A673 (cell line): ENCODE measurements at regions not wholly inside any gene's neighbourhood (a gene's known extent, or its start where the extent isn't known, plus 50 kb on each side); places are given as distances from the start of the nearest gene placed in this dataset.
A peak's percentile ranks its signal among the peaks of the same experiment; 100 is the strongest.

ENCODE experiments used
- BruUV-seq: library from RNA; stranded (reverse); fragments of 400-500 nt; replicated peaks from 2 replicates; lab custom pipeline; 2021; lab: Mats Ljungman, UMichigan
- CTCF ChIA-PET: fragments of 300-600 bp; sonication (Branson Sonifier 250); formaldehyde crosslinking; loops from one replicate; lab custom pipeline; 2022; ENCODE audit warnings: antibody characterized with exemption; lab: Charles Lee
- POLR2A ChIA-PET: fragments of 300-600 bp; sonication (Branson Sonifier 250); formaldehyde crosslinking; loops from one replicate; lab custom pipeline; 2022; ENCODE audit warnings: antibody characterized with exemption; ENCODE audit not compliant: low non-redundant PET; lab: Charles Lee
- DNase-seq: peaks from one replicate; pipeline ENCODE4 v3.0.0-alpha.2; 2015; ENCODE audit warnings: low spot score
- H3K27ac ChIP-seq: fragments of 200-600 bp; sonication (generic); 2 replicates; pipeline ENCODE4 v1.5.1; 2016; ENCODE audit warnings: mixed run types, low read depth, mild to moderate bottlenecking, mixed read lengths, antibody characterized with exemption, low read length; ENCODE audit not compliant: poor library complexity, severe bottlenecking
- H3K27me3 ChIP-seq: fragments of 200-600 bp; sonication (generic); replicated peaks from 2 replicates; pipeline ENCODE4 v1.6.1; 2017; ENCODE audit warnings: mixed run types, low read depth, mild to moderate bottlenecking, mixed read lengths, antibody characterized with exemption, low read length; ENCODE audit not compliant: insufficient read depth, poor library complexity
- H3K36me3 ChIP-seq: fragments of 200-600 bp; sonication (generic); 2 replicates; pipeline ENCODE4 v1.6.1; 2016; ENCODE audit warnings: mixed run types, mild to moderate bottlenecking, mixed read lengths, antibody characterized with exemption, low read length; ENCODE audit not compliant: insufficient read depth, poor library complexity, severe bottlenecking
- H3K4me1 ChIP-seq: fragments of 200-600 bp; sonication (generic); 2 replicates; pipeline ENCODE4 v1.6.1; 2017; ENCODE audit warnings: mixed run types, mild to moderate bottlenecking, mixed read lengths, antibody characterized with exemption, low read length; ENCODE audit not compliant: insufficient read depth, poor library complexity, severe bottlenecking
- H3K4me3 ChIP-seq: fragments of 200-600 bp; sonication (generic); 2 replicates; pipeline ENCODE4 v1.5.1; 2016; ENCODE audit warnings: low read depth, mixed run types, mild to moderate bottlenecking, mixed read lengths, low read length; ENCODE audit not compliant: poor library complexity, severe bottlenecking
- H3K9me3 ChIP-seq: fragments of 200-600 bp; sonication (generic); 2 replicates; pipeline ENCODE4 v1.6.1; 2016; ENCODE audit warnings: mixed run types, low read depth, mild to moderate bottlenecking, mixed read lengths, antibody characterized with exemption, low read length; ENCODE audit not compliant: poor library complexity, severe bottlenecking
- CTCF ChIP-seq: fragments of 300-800, 200-600 bp; sonication (generic); conservative IDR thresholded peaks from 2 replicates; pipeline ENCODE4 v1.5.1; 2017; ENCODE audit warnings: low read depth, mild to moderate bottlenecking, antibody characterized with exemption, low read length, moderate library complexity, mixed read lengths
- EZH2 ChIP-seq: fragments of 200-600 bp; sonication (generic); IDR thresholded peaks from 2 replicates; pipeline ENCODE4 v1.6.1; 2017; ENCODE audit warnings: borderline replicate concordance, low read depth, mild to moderate bottlenecking, mixed read lengths, antibody characterized with exemption, low read length; ENCODE audit not compliant: poor library complexity, severe bottlenecking
- intact Hi-C: fragments of 100-400 bp; cut with micrococcal nuclease; formaldehyde crosslinking; loops from one replicate; pipeline ENCODE4 v1.10.0; 2022; ENCODE audit not compliant: unreplicated experiment

DNA sequence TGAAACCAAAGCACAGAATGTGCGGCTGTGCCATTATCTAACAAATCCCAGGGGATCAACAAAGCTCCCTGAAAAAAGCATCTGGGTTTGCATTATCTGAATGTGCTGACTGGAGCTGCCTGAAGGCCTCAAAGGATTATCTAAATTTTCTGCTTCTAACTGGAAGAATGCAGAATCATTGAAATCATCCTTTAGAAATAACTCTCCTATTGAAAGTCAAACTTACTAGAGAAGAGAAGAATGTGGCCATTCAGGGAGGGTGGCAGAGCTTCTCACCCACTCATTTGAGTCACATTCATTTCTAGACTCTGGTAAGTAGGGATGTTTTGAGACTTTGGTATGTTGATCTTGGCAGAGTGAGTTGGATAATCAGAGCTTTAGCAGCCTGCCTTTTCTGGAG lies 220.6 kb upstream of the RGS6 start:
- Histone ChIP-seq H3K36me3 (peaks cover 9% of the 10 kb centered on the region), H3K27ac (peak overlapping the region; percentile 87), H3K4me3 (no peak overlapping the region), H3K4me1 (peaks cover 41% of the 10 kb centered on the region), H3K27me3 (no peaks in the 10 kb centered on the region), H3K9me3 (no peaks in the 10 kb centered on the region)
- TF ChIP-seq EZH2 = no peak
- no peak for TF ChIP-seq CTCF
- CTCF ChIA-PET = interaction anchor here (0.5 kb wide), 1 partner anchor 85 kb away, joined by 8 read pairs; no protein-coding TSS in a partner anchor
- peak; percentile 92 for DNase-seq
- intact Hi-C loops = loop anchor here (5.0 kb wide), 1 partner anchor 41 kb away; no protein-coding TSS in a partner anchor
- POLR2A ChIA-PET = no interaction called here
- BruUV-seq = no TSS peak

DNA sequence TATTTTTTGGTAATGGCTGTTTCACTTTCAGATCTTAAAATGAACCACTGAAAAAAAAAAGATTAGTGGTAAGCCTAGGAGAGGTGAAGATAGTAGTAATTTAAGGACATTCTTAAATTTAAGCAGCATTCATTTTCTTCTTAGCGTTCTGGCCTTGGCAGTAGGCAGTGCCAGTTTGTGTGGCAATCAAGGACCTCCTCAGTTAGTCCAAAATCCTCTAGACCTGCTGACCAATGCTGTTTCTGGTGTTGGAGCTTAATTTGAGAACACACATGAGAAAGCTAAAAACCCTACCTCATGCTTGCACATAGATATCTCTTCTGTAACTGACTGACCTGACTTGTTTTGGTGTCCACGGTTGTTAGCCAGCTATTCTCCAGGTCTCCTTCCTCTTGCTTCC lies 219.8 kb upstream of the RGS6 start:
- Histone ChIP-seq H3K4me3 (no peak overlapping the region), H3K4me1 (peaks cover 47% of the 10 kb centered on the region), H3K27ac (peak overlapping the region; percentile 87), H3K36me3 (peaks cover 9% of the 10 kb centered on the region), H3K9me3 (no peaks in the 10 kb centered on the region), H3K27me3 (no peaks in the 10 kb centered on the region)
- ChIA-PET POLR2A (no interaction called here), CTCF (no interaction called here)
- intact Hi-C loops = loop anchor here (5.0 kb wide), 1 partner anchor 40 kb away; no protein-coding TSS in a partner anchor
- TF ChIP-seq EZH2 (no peak), CTCF (no peak)
- no TSS peak for BruUV-seq
- DNase-seq = no peak

- Histone ChIP-seq H3K9me3 (no peaks in the 10 kb centered on the region), H3K4me1 (peaks cover 50% of the 10 kb centered on the region), H3K27me3 (no peaks in the 10 kb centered on the region), H3K27ac (peak overlapping the region; percentile 87), H3K4me3 (no peak overlapping the region), H3K36me3 (peaks cover 9% of the 10 kb centered on the region)
- no peak for DNase-seq
- ChIA-PET POLR2A (no interaction called here), CTCF (no interaction called here)
- BruUV-seq = no TSS peak
- no peak for TF ChIP-seq EZH2
- no peak for TF ChIP-seq CTCF
- intact Hi-C loops = loop anchor here (5.0 kb wide), 1 partner anchor 39 kb away; no protein-coding TSS in a partner anchor
These were observed 219.2 kb upstream of the RGS6 start for GRCh38 chr14:71713016-71713415.
